ENCODE measurements at regions not wholly inside any gene's neighbourhood (a gene's known extent, or its start where the extent isn't known, plus 50 kb on each side); places are given as distances from the start of the nearest gene placed in this dataset.

GRCh38 chr4:141467225-141467624 is 169.2 kb upstream of the IL15 start:
- no peak for TF ChIP-seq CTCF (IDR thresholded peaks at IDR 0.05)
- no peak for TF ChIP-seq NFIC (IDR thresholded peaks at IDR 0.05; ENCODE audit: borderline replicate concordance)
- TF ChIP-seq SIN3A (IDR thresholded peaks at IDR 0.05; ENCODE audit: borderline replicate concordance, low read depth, low read length): no peak
- TF ChIP-seq RAD21 (IDR thresholded peaks at IDR 0.05; ENCODE audit: low read length): no peak
- no peak for TF ChIP-seq IRF3 (IDR thresholded peaks at IDR 0.05; ENCODE audit: low read depth, low read length)
- TF ChIP-seq MAX (IDR thresholded peaks at IDR 0.05; ENCODE audit: low read depth): no peak
- no peak for TF ChIP-seq JUND (IDR thresholded peaks at IDR 0.05)
- TF ChIP-seq RXRA (IDR thresholded peaks at IDR 0.05; ENCODE audit: borderline replicate concordance, low read depth): no peak
- no peak for TF ChIP-seq USF2 (IDR thresholded peaks at IDR 0.05; ENCODE audit: borderline replicate concordance, low read depth, low read length)
- TF ChIP-seq EP300 (IDR thresholded peaks at IDR 0.05; ENCODE audit: borderline replicate concordance in 1 of 2, low read depth in 1 of 2, low read length in 1 of 2): no peak

Data from SK-N-SH (cell line).